ENCODE measurements at regions not wholly inside any gene's neighbourhood (a gene's known extent, or its start where the extent isn't known, plus 50 kb on each side); places are given as distances from the start of the nearest gene placed in this dataset.

DNA sequence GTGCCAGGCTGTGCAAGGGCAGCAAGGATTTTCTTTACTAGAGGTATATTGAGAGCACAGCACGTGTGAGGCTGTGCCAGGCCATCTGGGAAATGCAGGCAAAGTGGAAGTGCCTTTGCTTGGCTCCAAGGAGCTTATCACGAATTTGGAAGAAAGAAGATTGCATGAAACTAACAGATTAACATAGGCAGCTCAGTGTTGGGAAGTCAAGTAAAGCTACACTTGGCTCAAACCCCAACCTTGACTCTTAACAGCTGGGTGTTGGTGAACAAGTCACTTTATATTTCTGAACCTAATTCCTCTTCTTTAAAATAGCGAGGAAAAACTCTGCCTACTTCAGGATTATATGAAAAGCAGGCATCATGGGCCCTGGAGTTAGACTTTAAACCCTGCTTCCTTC lies 105.2 kb downstream of the PLCE1 start:
- TF ChIP-seq, protein P1, sequence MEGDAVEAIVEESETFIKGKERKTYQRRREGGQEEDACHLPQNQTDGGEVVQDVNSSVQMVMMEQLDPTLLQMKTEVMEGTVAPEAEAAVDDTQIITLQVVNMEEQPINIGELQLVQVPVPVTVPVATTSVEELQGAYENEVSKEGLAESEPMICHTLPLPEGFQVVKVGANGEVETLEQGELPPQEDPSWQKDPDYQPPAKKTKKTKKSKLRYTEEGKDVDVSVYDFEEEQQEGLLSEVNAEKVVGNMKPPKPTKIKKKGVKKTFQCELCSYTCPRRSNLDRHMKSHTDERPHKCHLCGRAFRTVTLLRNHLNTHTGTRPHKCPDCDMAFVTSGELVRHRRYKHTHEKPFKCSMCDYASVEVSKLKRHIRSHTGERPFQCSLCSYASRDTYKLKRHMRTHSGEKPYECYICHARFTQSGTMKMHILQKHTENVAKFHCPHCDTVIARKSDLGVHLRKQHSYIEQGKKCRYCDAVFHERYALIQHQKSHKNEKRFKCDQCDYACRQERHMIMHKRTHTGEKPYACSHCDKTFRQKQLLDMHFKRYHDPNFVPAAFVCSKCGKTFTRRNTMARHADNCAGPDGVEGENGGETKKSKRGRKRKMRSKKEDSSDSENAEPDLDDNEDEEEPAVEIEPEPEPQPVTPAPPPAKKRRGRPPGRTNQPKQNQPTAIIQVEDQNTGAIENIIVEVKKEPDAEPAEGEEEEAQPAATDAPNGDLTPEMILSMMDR (IDR thresholded peaks at IDR 0.05): no peak
- no peak for TF ChIP-seq EZH2 (IDR thresholded peaks at IDR 0.05; ENCODE audit: borderline replicate concordance, insufficient read depth, low read depth, low read length, poor library complexity, severe bottlenecking)
